ENCODE measurements at regions not wholly inside any gene's neighbourhood (a gene's known extent, or its start where the extent isn't known, plus 50 kb on each side); places are given as distances from the start of the nearest gene placed in this dataset.

- H3K14ac ChIP-seq (ENCODE audit: insufficient read length), result no peak overlapping the region
- no peak overlapping the region for H2BK20ac ChIP-seq (ENCODE audit: low read length)
- H2AFZ ChIP-seq (ENCODE audit: low read length), result no peak overlapping the region
- no peak overlapping the region for H3K4me3 ChIP-seq (ENCODE audit: extremely low read depth in 1 of 4, insufficient read depth in 2 of 4, low read depth in 3 of 4, low read length in 4 of 4)
- FAIRE-seq, result no peak
- H2BK5ac ChIP-seq (ENCODE audit: low read depth, low read length), result no peak overlapping the region
- H3K4ac ChIP-seq (replicated peaks; ENCODE audit: insufficient read length, low read depth, low read length), result no peak overlapping the region
- H3K9ac ChIP-seq (replicated peaks in 1 of 4; ENCODE audit: extremely low read depth in 1 of 4, low read depth in 3 of 4, low read length in 3 of 4), result no peak overlapping the region
- 81% methylated on average over 2 of the region's 2 CpGs; no CpG with 5 or more reads in 1 of the 2 experiments for WGBS, 2 experiments (ENCODE audit: extremely low coverage in 1 of 2, insufficient coverage in 1 of 2, insufficient read length in 1 of 2, insufficient replicate concordance in 2 of 2, low coverage in 1 of 2, low lambda C conversion rate in 2 of 2, missing lambda C conversion rate in 1 of 2)
- H3K79me2 ChIP-seq (ENCODE audit: control insufficient read depth in 1 of 2, insufficient read depth in 2 of 2, low read length in 2 of 2), result no peaks in the 10 kb centered on the region
- CTCF ChIA-PET (ENCODE audit: partially characterized antibody), result no interaction called here
- no peak overlapping the region for H4K5ac ChIP-seq (ENCODE audit: insufficient read length, low read depth, low read length)
- H2AK5ac ChIP-seq (ENCODE audit: low read depth, low read length), result no peak overlapping the region
- no peak overlapping the region for H2BK120ac ChIP-seq (replicated peaks; ENCODE audit: low read depth, low read length)
- H3K18ac ChIP-seq (ENCODE audit: extremely low read depth, low read length), result no peak overlapping the region
- H3K27me3 ChIP-seq (replicated peaks in 1 of 4; ENCODE audit: control insufficient read depth in 3 of 4, extremely low read depth in 1 of 4, insufficient read depth in 3 of 4, low read length in 3 of 4), result no peaks in the 10 kb centered on the region
- H4K20me1 ChIP-seq (replicated peaks in 1 of 2; ENCODE audit: control insufficient read depth in 1 of 2, insufficient read depth in 2 of 2, low read length in 2 of 2), result no peaks in the 10 kb centered on the region
- H3K4me2 ChIP-seq (ENCODE audit: insufficient read depth in 1 of 2, low read depth in 2 of 2, low read length in 2 of 2), result no peak overlapping the region
- H3K36me3 ChIP-seq (ENCODE audit: control insufficient read depth in 2 of 4, insufficient read depth in 4 of 4, low read length in 3 of 4), result no peaks in the 10 kb centered on the region
- no peak overlapping the region for H3K23ac ChIP-seq (ENCODE audit: insufficient read length)
- no peak overlapping the region for H3K56ac ChIP-seq (replicated peaks; ENCODE audit: insufficient read length, low read depth, low read length)
- H3K9me3 ChIP-seq (ENCODE audit: insufficient read depth in 2 of 2, low read depth in 1 of 2, low read length in 1 of 2), result no peaks in the 10 kb centered on the region
- H4K8ac ChIP-seq (ENCODE audit: extremely low read depth, insufficient read depth, low read length), result no peak overlapping the region
- no peak for DNase-seq (ENCODE audit: low read depth in 1 of 2, low spot score in 2 of 2)
- no peak overlapping the region for H2BK15ac ChIP-seq (ENCODE audit: low read length)
- H3K27ac ChIP-seq (ENCODE audit: low read depth, low read length), result no peak overlapping the region
- no peak overlapping the region for H4K91ac ChIP-seq (replicated peaks; ENCODE audit: insufficient read length, low read length)
- no peaks in the 10 kb centered on the region for H3K79me1 ChIP-seq (ENCODE audit: low read depth, low read length)
- no peaks in the 10 kb centered on the region for H3K4me1 ChIP-seq (replicated peaks in 1 of 4; ENCODE audit: control insufficient read depth in 3 of 4, insufficient read depth in 4 of 4, low read length in 3 of 4)
- no peak overlapping the region for H2BK12ac ChIP-seq (ENCODE audit: low read depth, low read length)
- POLR2A ChIA-PET (ENCODE audit: partially characterized antibody), result no interaction called here
- no peaks in the 10 kb centered on the region for H3K23me2 ChIP-seq (ENCODE audit: low read depth, low read length)
- TF ChIP-seq SUZ12 (IDR thresholded peaks at IDR 0.05; ENCODE audit: low read length), result no peak
- TF ChIP-seq TBP (IDR thresholded peaks at IDR 0.05; ENCODE audit: low read depth, low read length), result no peak
Measured at GRCh38 chr3:87044846-87045245, 53.9 kb upstream of the VGLL3 start.

Data from H1 (cell line).